ENCODE measurements at regions not wholly inside any gene's neighbourhood (a gene's known extent, or its start where the extent isn't known, plus 50 kb on each side); places are given as distances from the start of the nearest gene placed in this dataset.

DNA sequence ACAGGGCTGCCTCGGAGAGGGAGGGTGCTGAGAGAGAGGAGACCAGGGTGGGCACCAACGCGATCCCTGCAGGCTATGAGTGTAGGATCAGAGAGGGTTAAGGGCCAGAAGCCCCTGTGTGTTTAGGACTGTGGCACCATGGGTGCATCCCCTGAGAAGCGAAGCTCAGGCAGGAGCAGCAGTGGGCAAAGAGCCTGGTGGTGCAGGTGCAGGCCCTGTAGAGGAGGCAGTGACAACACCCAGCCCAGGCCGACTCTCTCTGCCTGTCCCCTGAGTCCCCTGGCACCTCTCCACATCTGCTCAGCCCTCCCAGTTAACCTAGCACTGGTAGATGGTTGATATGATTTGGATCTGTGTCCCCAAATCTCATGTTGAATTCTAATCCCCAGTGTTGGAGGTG is 139.8 kb downstream of the RNF152 start:
- H3K9me1 ChIP-seq (ENCODE audit: control insufficient read depth, insufficient read depth, low read length), result no peaks in the 10 kb centered on the region
- ATAC-seq (no peak), FAIRE-seq (no peak), DNase-seq (ENCODE audit: extremely low read depth in 1 of 4, low spot score in 3 of 4) (no peak)
- POLR2A ChIA-PET, result no interaction called here
- no peaks in the 10 kb centered on the region for H4K20me1 ChIP-seq (replicated peaks; ENCODE audit: control insufficient read depth, insufficient read depth, low read length)
- no peaks in the 10 kb centered on the region for H3K27me3 ChIP-seq (ENCODE audit: control insufficient read depth in 2 of 2, insufficient read depth in 2 of 2, low read length in 2 of 2)
- CTCF ChIA-PET (ENCODE audit: low intra/inter-chr PET ratio), result no interaction called here
- no peak overlapping the region for H2AFZ ChIP-seq (ENCODE audit: low read depth, low read length)
- no peaks in the 10 kb centered on the region for H3K79me2 ChIP-seq (ENCODE audit: control insufficient read depth, insufficient read depth, low read length)
- H3K4me3 ChIP-seq, result no peak overlapping the region
- TF ChIP-seq, protein P1, sequence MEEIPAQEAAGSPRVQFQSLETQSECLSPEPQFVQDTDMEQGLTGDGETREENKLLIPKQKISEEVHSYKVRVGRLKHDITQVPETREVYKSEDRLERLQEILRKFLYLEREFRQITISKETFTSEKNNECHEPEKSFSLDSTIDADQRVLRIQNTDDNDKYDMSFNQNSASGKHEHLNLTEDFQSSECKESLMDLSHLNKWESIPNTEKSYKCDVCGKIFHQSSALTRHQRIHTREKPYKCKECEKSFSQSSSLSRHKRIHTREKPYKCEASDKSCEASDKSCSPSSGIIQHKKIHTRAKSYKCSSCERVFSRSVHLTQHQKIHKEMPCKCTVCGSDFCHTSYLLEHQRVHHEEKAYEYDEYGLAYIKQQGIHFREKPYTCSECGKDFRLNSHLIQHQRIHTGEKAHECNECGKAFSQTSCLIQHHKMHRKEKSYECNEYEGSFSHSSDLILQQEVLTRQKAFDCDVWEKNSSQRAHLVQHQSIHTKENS (CRISPR knock-in tag; IDR thresholded peaks at IDR 0.05), result no peak
- TF ChIP-seq, protein P2, sequence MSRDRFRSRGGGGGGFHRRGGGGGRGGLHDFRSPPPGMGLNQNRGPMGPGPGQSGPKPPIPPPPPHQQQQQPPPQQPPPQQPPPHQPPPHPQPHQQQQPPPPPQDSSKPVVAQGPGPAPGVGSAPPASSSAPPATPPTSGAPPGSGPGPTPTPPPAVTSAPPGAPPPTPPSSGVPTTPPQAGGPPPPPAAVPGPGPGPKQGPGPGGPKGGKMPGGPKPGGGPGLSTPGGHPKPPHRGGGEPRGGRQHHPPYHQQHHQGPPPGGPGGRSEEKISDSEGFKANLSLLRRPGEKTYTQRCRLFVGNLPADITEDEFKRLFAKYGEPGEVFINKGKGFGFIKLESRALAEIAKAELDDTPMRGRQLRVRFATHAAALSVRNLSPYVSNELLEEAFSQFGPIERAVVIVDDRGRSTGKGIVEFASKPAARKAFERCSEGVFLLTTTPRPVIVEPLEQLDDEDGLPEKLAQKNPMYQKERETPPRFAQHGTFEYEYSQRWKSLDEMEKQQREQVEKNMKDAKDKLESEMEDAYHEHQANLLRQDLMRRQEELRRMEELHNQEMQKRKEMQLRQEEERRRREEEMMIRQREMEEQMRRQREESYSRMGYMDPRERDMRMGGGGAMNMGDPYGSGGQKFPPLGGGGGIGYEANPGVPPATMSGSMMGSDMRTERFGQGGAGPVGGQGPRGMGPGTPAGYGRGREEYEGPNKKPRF (IDR thresholded peaks at IDR 0.05; ENCODE audit: low read depth, low read length), result no peak
- TF ChIP-seq, protein P3, sequence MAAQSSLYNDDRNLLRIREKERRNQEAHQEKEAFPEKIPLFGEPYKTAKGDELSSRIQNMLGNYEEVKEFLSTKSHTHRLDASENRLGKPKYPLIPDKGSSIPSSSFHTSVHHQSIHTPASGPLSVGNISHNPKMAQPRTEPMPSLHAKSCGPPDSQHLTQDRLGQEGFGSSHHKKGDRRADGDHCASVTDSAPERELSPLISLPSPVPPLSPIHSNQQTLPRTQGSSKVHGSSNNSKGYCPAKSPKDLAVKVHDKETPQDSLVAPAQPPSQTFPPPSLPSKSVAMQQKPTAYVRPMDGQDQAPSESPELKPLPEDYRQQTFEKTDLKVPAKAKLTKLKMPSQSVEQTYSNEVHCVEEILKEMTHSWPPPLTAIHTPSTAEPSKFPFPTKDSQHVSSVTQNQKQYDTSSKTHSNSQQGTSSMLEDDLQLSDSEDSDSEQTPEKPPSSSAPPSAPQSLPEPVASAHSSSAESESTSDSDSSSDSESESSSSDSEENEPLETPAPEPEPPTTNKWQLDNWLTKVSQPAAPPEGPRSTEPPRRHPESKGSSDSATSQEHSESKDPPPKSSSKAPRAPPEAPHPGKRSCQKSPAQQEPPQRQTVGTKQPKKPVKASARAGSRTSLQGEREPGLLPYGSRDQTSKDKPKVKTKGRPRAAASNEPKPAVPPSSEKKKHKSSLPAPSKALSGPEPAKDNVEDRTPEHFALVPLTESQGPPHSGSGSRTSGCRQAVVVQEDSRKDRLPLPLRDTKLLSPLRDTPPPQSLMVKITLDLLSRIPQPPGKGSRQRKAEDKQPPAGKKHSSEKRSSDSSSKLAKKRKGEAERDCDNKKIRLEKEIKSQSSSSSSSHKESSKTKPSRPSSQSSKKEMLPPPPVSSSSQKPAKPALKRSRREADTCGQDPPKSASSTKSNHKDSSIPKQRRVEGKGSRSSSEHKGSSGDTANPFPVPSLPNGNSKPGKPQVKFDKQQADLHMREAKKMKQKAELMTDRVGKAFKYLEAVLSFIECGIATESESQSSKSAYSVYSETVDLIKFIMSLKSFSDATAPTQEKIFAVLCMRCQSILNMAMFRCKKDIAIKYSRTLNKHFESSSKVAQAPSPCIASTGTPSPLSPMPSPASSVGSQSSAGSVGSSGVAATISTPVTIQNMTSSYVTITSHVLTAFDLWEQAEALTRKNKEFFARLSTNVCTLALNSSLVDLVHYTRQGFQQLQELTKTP (IDR thresholded peaks at IDR 0.05; ENCODE audit: low read depth in 1 of 2, partially characterized antibody in 2 of 2), result no peak
- no peak for TF ChIP-seq SREBF1 (IDR thresholded peaks at IDR 0.05; ENCODE audit: borderline replicate concordance, low read depth, low read length)
- TF ChIP-seq SIRT6 (IDR thresholded peaks at IDR 0.05; ENCODE audit: low read depth, low read length), result no peak
- TF ChIP-seq FOXA3 (CRISPR knock-in tag; conservative IDR thresholded peaks at IDR 0.05 in 1 of 2, IDR thresholded peaks at IDR 0.05 in 1 of 2), result no peak
- TF ChIP-seq JUNB (CRISPR knock-in tag; conservative IDR thresholded peaks at IDR 0.05), result no peak
- TF ChIP-seq, protein P4, sequence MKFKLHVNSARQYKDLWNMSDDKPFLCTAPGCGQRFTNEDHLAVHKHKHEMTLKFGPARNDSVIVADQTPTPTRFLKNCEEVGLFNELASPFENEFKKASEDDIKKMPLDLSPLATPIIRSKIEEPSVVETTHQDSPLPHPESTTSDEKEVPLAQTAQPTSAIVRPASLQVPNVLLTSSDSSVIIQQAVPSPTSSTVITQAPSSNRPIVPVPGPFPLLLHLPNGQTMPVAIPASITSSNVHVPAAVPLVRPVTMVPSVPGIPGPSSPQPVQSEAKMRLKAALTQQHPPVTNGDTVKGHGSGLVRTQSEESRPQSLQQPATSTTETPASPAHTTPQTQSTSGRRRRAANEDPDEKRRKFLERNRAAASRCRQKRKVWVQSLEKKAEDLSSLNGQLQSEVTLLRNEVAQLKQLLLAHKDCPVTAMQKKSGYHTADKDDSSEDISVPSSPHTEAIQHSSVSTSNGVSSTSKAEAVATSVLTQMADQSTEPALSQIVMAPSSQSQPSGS (CRISPR knock-in tag; IDR thresholded peaks at IDR 0.05), result no peak
- TF ChIP-seq, protein P5, sequence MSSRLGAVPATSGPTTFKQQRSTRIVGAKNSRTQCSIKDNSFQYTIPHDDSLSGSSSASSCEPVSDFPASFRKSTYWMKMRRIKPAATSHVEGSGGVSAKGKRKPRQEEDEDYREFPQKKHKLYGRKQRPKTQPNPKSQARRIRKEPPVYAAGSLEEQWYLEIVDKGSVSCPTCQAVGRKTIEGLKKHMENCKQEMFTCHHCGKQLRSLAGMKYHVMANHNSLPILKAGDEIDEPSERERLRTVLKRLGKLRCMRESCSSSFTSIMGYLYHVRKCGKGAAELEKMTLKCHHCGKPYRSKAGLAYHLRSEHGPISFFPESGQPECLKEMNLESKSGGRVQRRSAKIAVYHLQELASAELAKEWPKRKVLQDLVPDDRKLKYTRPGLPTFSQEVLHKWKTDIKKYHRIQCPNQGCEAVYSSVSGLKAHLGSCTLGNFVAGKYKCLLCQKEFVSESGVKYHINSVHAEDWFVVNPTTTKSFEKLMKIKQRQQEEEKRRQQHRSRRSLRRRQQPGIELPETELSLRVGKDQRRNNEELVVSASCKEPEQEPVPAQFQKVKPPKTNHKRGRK (tag; IDR thresholded peaks at IDR 0.05), result no peak
- no TSS peak for BruUV-seq (replicated peaks)
- no peak overlapping the region for H3K27ac ChIP-seq (ENCODE audit: extremely low read depth, low read depth, low read length)
- no peaks in the 10 kb centered on the region for H3K9me3 ChIP-seq (replicated peaks; ENCODE audit: control insufficient read depth, insufficient read depth, low read depth, low read length)
- no peak overlapping the region for H3K4me2 ChIP-seq (ENCODE audit: insufficient read depth, low read length)
- in situ Hi-C loops (cut with MboI), result no loop called here
- WGBS (ENCODE audit: insufficient coverage, low coverage, missing lambda C conversion rate), result 0% methylated on average over 1 of the region's 5 CpGs
- no peak overlapping the region for H3K9ac ChIP-seq (ENCODE audit: insufficient read depth in 1 of 2, low read depth in 2 of 2, low read length in 2 of 2)
- H3K36me3 ChIP-seq (ENCODE audit: control insufficient read depth, insufficient read depth, low read length), result no peaks in the 10 kb centered on the region
- no peaks in the 10 kb centered on the region for H3K4me1 ChIP-seq (replicated peaks in 1 of 2; ENCODE audit: control insufficient read depth in 2 of 2, insufficient read depth in 2 of 2, low read length in 2 of 2)
- intact Hi-C loops (cut with micrococcal nuclease), result no loop called here

All from K562 (cell line).